22Rv1 (cell line): ENCODE measurements at regions not wholly inside any gene's neighbourhood (a gene's known extent, or its start where the extent isn't known, plus 50 kb on each side); places are given as distances from the start of the nearest gene placed in this dataset.
"Not testable (repeated sequence)": the region's sequence is repeated elsewhere in the genome, so short reads cannot be mapped to it uniquely, and the experiment has no call there.

Experiments used
- H3K27ac ChIP-seq: fragments of 450-650 bp; 2 replicates; pipeline ENCODE4 v1.5.1; 2017
- ZFX ChIP-seq: fragments of 450-650 bp; IDR thresholded peaks from 2 replicates; pipeline ENCODE4 v1.6.1; 2017; ENCODE audit warnings: antibody characterized with exemption, borderline replicate concordance
- TF ChIP-seq, protein P1 (sequence below): fragments of 450-650 bp; IDR thresholded peaks from 2 replicates; pipeline ENCODE4 v1.5.1; 2017; ENCODE audit warnings: mild to moderate bottlenecking

DNA sequence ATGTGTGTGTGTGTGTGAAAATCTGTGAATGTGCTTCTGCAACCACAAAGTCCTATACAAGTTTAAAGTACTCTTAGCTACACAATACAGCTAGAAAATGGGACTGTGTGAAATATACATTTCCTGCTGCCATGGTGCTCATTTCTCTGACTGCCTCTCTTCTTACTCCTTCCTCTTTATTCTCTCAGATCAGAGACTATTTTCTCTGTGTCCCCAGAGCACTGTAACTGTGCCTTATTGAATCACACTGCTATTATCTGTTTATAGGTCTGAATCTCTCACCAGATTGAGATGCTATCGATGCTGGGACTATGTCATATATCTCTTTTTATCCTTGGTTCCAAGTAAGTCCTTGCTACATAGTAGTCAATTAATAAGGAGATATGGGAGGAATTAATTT is 217.9 kb upstream of the SLCO3A1 start:
- TF ChIP-seq, protein P1, sequence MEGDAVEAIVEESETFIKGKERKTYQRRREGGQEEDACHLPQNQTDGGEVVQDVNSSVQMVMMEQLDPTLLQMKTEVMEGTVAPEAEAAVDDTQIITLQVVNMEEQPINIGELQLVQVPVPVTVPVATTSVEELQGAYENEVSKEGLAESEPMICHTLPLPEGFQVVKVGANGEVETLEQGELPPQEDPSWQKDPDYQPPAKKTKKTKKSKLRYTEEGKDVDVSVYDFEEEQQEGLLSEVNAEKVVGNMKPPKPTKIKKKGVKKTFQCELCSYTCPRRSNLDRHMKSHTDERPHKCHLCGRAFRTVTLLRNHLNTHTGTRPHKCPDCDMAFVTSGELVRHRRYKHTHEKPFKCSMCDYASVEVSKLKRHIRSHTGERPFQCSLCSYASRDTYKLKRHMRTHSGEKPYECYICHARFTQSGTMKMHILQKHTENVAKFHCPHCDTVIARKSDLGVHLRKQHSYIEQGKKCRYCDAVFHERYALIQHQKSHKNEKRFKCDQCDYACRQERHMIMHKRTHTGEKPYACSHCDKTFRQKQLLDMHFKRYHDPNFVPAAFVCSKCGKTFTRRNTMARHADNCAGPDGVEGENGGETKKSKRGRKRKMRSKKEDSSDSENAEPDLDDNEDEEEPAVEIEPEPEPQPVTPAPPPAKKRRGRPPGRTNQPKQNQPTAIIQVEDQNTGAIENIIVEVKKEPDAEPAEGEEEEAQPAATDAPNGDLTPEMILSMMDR, result no peak
- no peak for TF ChIP-seq ZFX
- H3K27ac ChIP-seq, result no peak overlapping the region

DNA sequence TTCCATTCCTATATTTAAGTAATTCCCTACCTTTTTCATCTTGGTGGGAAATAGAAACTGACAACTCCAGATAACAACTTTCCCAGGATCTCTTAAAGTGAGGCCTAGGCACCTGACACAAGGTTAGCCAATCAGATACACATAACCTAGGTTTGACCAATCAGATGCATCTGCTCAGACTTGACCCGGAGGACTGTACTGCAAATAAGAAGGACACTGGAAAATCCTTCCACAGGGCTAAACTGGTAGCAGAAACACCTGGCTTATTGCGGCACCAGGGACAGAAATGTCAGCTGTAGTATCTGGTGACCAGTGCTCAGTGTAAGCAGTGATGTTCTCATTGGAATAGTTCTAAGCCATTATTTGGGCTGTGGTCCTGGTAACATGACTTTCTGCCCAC is 204.5 kb upstream of the SLCO3A1 start:
- TF ChIP-seq ZFX, result no peak
- TF ChIP-seq, protein P1, result no peak
- no peak overlapping the region for H3K27ac ChIP-seq

DNA sequence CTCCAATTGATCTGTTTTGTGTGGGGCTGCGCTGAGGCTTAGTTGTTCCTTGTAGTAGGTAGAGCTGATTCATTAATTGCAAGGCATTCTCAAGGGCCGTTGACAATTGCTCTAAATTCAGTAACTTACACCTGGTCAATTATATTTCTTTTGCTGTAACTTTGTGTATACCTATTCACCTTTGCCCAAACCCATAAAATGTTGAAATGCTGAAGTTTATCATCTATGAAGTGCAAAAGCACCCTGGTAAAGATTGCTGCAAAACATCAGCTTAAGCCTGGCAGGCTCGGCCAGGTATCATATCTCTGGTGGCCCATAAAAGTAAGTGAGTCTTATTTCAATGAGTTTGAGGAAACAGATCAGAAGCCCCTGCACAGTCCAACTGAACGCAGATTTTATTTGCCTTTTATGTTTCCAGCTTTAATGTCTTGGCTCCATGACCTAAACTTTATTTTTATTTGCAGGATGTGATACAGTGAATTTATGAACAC is 203.6 kb upstream of the SLCO3A1 start:
- H3K27ac ChIP-seq, result no peak overlapping the region
- TF ChIP-seq, protein P1, result no peak
- no peak for TF ChIP-seq ZFX

- no peak overlapping the region for H3K27ac ChIP-seq
- no peak for TF ChIP-seq ZFX
These were observed 202.3 kb upstream of the SLCO3A1 start for GRCh38 chr15:91651251-91651650.

- TF ChIP-seq ZFX, result no peak
- TF ChIP-seq, protein P1, result no peak
- H3K27ac ChIP-seq, result no peak overlapping the region
These were observed 200.8 kb upstream of the SLCO3A1 start for GRCh38 chr15:91652610-91653207.

DNA sequence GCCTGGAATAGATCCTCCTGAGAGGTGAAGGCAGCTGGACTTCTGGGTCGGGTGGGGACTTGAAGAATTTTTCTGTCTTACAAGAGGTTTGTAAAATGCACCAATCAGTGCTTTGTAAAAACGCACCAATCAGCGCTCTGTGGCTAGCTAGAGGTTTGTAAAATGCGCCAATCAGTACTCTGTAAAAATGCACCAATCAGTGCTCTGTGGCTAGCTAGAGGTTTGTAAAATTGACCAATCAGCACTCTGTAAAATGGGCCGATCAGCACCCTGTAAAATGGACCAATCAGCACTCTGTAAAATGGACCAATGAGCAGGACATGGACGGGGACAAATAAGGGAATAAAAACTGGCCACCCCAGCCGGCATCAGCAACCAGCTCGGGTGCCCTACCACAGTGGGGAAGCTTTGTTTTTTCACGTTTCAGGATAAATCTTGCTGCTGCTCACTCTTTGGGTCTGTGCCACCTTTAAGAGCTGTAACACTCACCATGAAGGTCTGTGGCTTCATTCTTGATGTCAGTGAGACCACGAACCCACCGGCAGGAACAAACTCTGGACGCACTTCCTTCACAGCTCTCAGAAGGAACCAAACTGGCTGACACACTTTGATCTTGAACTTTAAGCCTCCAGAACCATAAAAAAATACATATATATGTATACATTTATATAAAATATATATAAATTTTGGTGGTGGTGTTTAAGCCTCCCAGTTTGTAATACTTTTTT is 197.8 kb upstream of the SLCO3A1 start:
- H3K27ac ChIP-seq, result not testable (repeated sequence)

GRCh38 chr15:91660174-91660649 is 193.3 kb upstream of the SLCO3A1 start:
- TF ChIP-seq, protein P1, result no peak
- TF ChIP-seq ZFX, result no peak
- no peak overlapping the region for H3K27ac ChIP-seq

DNA sequence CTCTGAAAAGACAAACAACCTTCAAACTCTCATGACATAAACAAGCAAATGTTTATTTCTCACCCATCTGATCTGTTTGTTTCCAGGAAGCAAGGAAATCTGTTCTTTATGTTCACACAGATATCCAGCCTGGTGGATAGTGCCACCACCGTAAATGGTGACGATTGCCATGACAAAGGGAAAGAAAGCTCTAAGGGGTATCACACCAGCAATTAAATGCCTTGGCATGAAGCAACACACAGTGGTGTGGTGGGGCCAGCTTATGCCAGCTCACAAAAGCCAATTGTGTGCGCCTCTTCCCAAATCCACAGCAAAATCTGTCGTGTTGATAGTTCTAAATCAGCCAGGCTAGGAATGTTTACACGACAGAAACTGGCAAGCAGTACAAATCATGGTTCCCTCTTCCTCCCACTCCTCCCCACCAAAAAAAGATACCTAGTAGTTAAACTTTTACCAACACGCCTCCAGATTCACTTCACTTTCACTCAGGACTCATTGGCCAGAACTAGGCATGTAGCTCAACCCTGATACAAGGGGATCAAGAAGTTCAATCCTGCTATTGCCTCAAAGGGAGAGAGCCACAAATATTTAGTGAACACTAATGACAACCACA is 189.2 kb upstream of the SLCO3A1 start:
- TF ChIP-seq, protein P1, result no peak
- no peak for TF ChIP-seq ZFX
- H3K27ac ChIP-seq, result no peak overlapping the region
